ENCODE measurements at regions not wholly inside any gene's neighbourhood (a gene's known extent, or its start where the extent isn't known, plus 50 kb on each side); places are given as distances from the start of the nearest gene placed in this dataset.

DNA sequence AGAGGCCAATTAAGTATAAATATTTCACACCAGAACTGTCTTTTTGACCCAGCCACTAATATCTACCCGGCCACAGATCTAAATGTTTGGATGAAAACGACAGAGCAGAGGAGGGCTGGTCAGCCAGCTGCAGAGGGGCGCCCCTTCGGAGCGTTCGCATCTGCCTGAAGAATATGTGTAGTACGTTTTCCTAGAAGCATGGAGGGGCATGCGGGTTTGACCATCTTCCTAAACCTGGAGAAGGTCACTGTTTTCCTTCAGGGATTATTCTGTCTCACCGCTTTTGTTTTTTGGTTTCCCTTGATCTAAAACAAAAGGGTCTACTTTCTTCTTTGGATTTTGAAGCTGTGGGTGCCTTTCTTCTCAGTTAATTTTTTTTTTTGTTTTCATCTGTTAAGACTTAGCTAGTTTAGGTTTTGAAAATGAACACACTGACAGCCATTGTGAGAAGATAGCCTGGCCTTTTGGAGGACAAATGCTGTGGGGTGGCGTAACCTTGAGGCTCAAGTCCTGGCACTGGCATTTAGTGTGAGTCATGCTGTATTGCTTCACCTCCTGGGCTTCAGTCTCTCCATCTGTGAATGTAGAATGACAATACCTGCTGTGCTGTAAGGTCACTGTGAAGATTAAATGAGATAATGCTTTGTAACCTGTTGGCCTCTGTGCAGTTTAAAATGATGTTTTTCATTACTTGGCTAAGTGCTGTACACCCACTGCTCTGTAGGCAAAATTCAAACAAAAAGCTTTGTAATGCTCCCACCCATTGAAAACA is 74.1 kb upstream of the IRF2BP2 start (continued):
- TF ChIP-seq, protein P1, sequence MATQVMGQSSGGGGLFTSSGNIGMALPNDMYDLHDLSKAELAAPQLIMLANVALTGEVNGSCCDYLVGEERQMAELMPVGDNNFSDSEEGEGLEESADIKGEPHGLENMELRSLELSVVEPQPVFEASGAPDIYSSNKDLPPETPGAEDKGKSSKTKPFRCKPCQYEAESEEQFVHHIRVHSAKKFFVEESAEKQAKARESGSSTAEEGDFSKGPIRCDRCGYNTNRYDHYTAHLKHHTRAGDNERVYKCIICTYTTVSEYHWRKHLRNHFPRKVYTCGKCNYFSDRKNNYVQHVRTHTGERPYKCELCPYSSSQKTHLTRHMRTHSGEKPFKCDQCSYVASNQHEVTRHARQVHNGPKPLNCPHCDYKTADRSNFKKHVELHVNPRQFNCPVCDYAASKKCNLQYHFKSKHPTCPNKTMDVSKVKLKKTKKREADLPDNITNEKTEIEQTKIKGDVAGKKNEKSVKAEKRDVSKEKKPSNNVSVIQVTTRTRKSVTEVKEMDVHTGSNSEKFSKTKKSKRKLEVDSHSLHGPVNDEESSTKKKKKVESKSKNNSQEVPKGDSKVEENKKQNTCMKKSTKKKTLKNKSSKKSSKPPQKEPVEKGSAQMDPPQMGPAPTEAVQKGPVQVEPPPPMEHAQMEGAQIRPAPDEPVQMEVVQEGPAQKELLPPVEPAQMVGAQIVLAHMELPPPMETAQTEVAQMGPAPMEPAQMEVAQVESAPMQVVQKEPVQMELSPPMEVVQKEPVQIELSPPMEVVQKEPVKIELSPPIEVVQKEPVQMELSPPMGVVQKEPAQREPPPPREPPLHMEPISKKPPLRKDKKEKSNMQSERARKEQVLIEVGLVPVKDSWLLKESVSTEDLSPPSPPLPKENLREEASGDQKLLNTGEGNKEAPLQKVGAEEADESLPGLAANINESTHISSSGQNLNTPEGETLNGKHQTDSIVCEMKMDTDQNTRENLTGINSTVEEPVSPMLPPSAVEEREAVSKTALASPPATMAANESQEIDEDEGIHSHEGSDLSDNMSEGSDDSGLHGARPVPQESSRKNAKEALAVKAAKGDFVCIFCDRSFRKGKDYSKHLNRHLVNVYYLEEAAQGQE (tag by site-specific recombination; IDR thresholded peaks at IDR 0.05) = no peak; the same call in 1 of the 2 replicates
- TF ChIP-seq PRDM10 (tag by site-specific recombination; IDR thresholded peaks at IDR 0.05) (peak; percentile 60), YY2 (tag by site-specific recombination; IDR thresholded peaks at IDR 0.05) (no peak), WT1 (tag by site-specific recombination; IDR thresholded peaks at IDR 0.05) (no peak), ZBTB1 (tag by site-specific recombination; IDR thresholded peaks at IDR 0.05) (no peak), ZBTB20 (tag by site-specific recombination; IDR thresholded peaks at IDR 0.05) (no peak), ZNF561 (tag by site-specific recombination; IDR thresholded peaks at IDR 0.05; ENCODE audit: borderline replicate concordance) (no peak), ZNF19 (tag by site-specific recombination; IDR thresholded peaks at IDR 0.05; ENCODE audit: low read depth) (no peak), ZFP3 (tag by site-specific recombination; IDR thresholded peaks at IDR 0.05; ENCODE audit: low read depth) (no peak), ZNF621 (tag by site-specific recombination; IDR thresholded peaks at IDR 0.05) (no peak), ZNF664 (tag by site-specific recombination; IDR thresholded peaks at IDR 0.05) (peak; percentile 99), ZNF426 (tag by site-specific recombination; IDR thresholded peaks at IDR 0.05) (no peak), ZNF530 (tag by site-specific recombination; IDR thresholded peaks at IDR 0.05; ENCODE audit: low read depth) (no peak), ZNF362 (tag by site-specific recombination; IDR thresholded peaks at IDR 0.05) (no peak), ZNF266 (tag by site-specific recombination; IDR thresholded peaks at IDR 0.05; ENCODE audit: low read depth) (no peak), ZNF121 (tag by site-specific recombination; IDR thresholded peaks at IDR 0.05) (no peak), YY1 (tag by site-specific recombination; IDR thresholded peaks at IDR 0.05) (no peak), ZNF280D (tag by site-specific recombination; IDR thresholded peaks at IDR 0.05) (peak; percentile 88; the same call in 1 of the 2 replicates), GLIS1 (tag by site-specific recombination; IDR thresholded peaks at IDR 0.05) (no peak), ZNF157 (tag by site-specific recombination; IDR thresholded peaks at IDR 0.05) (no peak; the same call in 1 of the 2 replicates), ZNF555 (tag by site-specific recombination; conservative IDR thresholded peaks at IDR 0.05) (no peak), OSR2 (tag by site-specific recombination; IDR thresholded peaks at IDR 0.05) (no peak), ZNF792 (tag by site-specific recombination; IDR thresholded peaks at IDR 0.05) (no peak), SALL2 (tag by site-specific recombination; IDR thresholded peaks at IDR 0.05; ENCODE audit: borderline replicate concordance) (no peak), ZNF404 (tag by site-specific recombination; IDR thresholded peaks at IDR 0.05) (no peak), ZIC2 (tag by site-specific recombination; IDR thresholded peaks at IDR 0.05) (peak; percentile 88)
- TF ChIP-seq, protein P2, sequence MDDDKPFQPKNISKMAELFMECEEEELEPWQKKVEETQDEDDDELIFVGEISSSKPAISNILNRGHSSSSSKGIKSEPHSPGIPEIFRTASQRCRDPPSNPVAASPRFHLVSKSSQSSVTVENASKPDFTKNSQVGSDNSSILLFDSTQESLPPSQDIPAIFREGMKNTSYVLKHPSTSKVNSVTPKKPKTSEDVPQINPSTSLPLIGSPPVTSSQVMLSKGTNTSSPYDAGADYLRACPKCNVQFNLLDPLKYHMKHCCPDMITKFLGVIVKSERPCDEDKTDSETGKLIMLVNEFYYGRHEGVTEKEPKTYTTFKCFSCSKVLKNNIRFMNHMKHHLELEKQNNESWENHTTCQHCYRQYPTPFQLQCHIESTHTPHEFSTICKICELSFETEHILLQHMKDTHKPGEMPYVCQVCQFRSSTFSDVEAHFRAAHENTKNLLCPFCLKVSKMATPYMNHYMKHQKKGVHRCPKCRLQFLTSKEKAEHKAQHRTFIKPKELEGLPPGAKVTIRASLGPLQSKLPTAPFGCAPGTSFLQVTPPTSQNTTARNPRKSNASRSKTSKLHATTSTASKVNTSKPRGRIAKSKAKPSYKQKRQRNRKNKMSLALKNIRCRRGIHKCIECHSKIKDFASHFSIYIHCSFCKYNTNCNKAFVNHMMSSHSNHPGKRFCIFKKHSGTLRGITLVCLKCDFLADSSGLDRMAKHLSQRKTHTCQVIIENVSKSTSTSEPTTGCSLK (tag by site-specific recombination; IDR thresholded peaks at IDR 0.05) = no peak

All from HEK293 (cell line).